Pulmonary artery endothelial cell (primary cell): ENCODE measurements at regions not wholly inside any gene's neighbourhood (a gene's known extent, or its start where the extent isn't known, plus 50 kb on each side); places are given as distances from the start of the nearest gene placed in this dataset.

Experiments used
- DNase-seq: peaks from one replicate; pipeline ENCODE4 v3.0.0-alpha.2; 2011; ENCODE audit warnings: low read depth, low spot score

DNA sequence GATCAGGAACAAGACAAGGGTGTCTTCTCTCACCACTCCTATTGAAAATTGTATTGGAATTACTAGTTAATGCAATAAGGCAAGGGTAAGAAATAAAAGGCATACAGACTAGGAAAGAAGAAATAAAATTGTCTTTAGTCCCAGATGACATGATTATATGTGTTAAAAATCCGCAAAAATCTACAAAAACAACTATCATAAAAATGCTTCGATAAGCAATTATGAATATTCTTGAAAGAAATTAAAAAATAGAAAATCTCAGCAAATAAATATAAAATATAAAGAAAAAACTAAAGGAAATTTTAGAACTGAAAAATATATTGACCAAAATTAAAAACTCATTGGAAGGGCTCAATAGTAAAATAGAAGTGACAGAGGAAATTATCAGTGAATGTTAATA is 243.3 kb downstream of the ZNF674 start:
- DNase-seq, result no peak

GRCh38 chrX:46298821-46299220 is 246.4 kb downstream of the ZNF674 start:
- DNase-seq, result no peak

GRCh38 chrX:46295963-46296362 is 249.3 kb downstream of the ZNF674 start:
- no peak for DNase-seq

GRCh38 chrX:46294234-46294633 is 251.0 kb downstream of the ZNF674 start:
- no peak for DNase-seq

DNA sequence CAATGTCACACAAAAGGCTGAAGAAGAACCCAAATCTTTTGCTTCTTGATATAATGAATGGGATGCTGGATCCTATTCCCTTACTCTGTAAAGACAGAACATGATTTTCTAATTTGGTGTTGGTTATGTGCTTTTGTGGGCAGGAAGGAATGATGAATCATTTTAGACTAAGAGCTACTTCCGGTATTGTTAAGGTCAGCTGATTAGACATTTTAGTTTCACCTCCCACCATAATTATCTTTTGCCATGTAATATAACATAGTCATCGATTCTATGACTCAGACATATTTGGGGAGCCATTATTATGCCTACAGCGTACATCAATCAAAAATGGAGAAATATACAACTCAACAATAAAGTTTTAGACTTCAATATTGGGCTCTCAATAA is 265.3 kb downstream of the ZNF674 start:
- DNase-seq, result peak; percentile 2

DNA sequence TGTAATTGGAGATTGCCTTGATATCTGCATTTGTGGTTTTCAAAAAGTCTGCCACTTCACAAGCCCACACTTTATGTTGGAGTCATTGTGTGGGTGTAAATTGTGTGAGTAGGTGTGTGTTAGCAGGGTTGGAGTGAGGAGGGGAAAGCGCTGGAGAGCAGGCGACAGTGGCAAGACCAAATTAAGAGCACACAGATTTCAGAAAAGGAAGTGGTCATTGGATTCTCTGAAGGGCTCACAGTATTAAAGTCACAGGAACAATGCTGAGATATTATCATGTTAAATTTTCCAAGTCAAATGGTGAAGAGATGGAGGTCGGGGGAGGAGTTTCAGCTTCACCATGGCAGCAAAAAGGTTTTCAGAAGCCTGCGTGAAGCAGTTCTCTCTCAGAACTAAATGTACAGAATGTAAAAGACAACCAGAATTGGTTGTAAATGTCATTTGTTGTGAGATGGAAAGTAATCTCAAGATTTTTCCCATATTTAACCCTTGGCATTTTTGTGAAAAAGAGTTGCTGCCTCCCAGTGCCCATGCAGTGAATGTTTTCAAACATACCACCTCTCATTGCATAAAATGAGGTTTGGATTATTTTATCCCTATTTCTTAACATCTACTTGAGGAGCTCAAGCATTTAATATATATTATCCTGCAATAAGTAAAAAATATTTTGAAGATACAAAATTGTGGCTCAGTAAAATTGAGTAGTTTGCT is 265.9 kb downstream of the ZNF674 start:
- DNase-seq, result no peak

- no peak for DNase-seq
Measured at GRCh38 chrX:46278572-46278971, 266.6 kb downstream of the ZNF674 start.

GRCh38 chrX:46268412-46268811 is 276.8 kb downstream of the ZNF674 start:
- no peak for DNase-seq

GRCh38 chrX:46263494-46263893 is 281.7 kb downstream of the ZNF674 start:
- DNase-seq, result no peak

DNA sequence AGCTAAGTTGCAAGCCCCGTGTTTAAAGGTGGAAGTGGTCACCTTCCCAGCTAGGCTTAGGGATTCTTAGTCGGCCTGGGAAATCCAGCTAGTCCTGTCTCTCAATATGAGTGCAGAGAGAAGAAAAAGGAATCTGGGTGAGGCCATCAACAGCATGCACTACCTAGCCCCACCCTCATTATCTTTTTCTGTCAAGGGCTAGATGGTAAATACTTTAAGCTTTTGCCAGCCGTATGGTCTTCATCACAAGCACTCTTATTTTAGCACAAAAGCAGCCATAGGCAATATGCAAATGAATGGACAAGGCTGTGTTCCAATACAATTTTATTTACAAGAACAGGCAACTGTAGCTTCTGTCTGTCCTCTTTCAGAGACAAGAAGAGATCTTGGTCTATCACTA is 282.9 kb downstream of the ZNF674 start:
- no peak for DNase-seq

DNA sequence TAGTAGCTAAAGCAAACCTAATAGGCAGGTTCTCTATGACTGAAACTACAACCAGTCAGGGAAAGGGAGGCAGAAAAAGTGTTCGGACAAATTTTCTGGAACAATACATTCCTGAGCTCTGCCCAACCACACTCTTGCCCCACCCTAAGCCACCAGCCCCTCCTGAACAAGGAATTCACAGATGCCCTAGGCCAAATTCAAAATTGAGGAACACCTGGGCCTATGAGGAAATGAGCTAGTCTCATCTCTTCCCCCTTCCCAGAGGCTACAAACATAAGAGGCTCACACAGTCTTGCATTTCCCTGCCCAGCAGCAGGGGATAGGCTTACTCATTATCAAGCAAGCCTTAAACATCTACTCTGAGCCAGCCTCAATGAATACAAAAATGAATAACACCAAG is 284.7 kb downstream of the ZNF674 start:
- no peak for DNase-seq

- no peak for DNase-seq
Measured at GRCh38 chrX:46258356-46258755, 286.9 kb downstream of the ZNF674 start.

GRCh38 chrX:46257451-46257879 is 287.8 kb downstream of the ZNF674 start:
- DNase-seq, result no peak

DNA sequence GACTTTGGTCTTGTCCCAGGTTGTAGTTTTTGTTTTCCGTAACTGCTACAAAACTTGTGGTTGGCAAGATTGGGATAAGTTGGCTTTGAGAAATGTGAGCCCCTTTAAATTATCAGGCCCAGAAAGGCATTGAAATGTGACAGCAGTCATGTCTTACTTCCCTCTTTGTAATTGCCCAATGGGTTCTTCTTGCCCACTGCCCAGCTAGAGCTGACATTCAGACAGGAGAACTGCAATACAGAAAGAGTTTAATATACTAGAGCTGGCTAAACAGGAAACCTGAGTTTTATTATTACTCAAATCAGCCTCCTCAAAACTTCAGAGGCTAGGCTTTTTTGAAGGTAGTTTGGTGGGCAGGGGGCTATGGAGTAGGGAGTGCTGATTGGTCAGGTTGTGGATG is 288.3 kb downstream of the ZNF674 start:
- no peak for DNase-seq

- no peak for DNase-seq
Measured at GRCh38 chrX:46255046-46255445, 290.2 kb downstream of the ZNF674 start.

- DNase-seq, result no peak
Measured at GRCh38 chrX:46254641-46255040, 290.6 kb downstream of the ZNF674 start.

GRCh38 chrX:46251755-46252154 is 293.5 kb downstream of the ZNF674 start:
- no peak for DNase-seq

DNA sequence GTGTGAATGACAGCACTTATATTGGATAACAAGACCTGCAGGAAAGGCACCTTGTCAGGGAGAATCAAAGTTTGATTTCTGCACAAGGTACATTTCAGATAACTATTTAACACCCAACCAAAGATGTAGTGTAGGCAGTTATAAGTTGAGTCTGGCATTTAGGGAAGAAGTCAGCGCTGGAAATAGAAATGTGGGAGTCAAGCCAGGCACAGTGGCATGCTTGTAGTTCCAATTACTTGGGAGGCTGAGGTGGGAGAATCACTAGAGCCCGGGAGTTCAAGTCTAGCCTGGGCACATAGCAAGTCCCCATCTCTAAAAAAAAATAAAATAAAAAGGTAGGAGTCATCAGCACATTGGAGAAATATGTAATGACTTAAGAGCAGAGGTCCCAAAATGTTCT is 295.1 kb downstream of the ZNF674 start:
- no peak for DNase-seq

DNA sequence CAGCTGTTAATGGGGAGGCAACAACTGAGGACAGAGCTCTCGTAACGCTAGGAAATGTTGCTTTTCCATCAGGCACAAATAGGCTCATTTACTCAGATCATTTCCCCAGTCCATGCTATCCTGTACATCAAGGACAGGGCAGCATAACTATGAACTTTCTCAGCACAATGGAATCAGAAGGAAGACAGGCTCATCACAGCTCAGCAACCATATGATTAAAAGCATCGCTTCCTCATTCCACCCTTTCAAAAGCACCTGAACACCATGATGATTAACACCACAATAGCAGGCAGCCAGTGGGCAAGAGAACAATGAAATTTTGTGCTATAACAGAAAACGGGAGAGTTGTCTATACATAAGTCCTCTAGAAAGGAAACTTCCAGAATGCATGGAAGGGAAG is 297.8 kb downstream of the ZNF674 start:
- DNase-seq, result no peak

DNA sequence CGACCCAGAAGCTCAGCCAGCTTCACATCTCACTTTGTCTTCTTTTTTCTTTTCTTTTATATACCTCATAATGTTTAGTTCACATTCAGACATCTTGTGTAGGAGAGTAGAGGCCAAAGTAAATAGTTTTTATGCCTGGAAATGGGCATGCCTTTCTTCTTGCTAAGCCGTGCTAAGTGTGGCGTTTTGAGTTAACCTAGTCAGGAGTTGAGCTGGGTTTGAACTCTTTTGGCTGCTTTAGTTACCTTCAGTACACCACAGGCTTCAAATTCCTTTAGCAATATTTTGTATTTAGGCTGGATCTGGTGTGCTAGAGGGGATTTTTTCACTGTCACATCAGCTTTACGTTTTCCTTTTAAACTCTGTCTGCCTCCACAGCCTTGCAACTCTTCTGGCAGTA is 300.8 kb downstream of the ZNF674 start:
- DNase-seq, result no peak

- DNase-seq, result no peak
Measured at GRCh38 chrX:46236411-46236810, 308.8 kb downstream of the ZNF674 start.

GRCh38 chrX:46235778-46236177 is 309.4 kb downstream of the ZNF674 start:
- DNase-seq, result no peak

DNA sequence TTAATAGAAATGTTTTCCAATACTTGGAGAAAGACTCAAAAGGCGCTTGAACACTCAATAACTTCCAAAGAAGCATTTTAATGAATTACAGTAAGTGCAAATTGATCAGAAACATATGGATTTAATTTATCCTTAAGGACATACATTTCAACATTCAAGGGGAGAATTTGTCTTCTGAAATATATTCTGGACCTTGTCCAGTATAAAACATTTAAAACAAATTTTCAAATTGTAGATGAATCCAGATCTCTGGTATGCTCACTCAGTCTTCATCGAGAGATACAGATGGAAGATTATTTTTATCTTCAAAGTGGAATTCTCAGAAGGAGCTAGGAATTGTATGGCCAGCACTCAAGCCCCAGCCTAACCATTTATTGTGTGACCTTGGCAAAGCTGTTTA is 310.4 kb downstream of the ZNF674 start:
- no peak for DNase-seq

- DNase-seq, result no peak
Measured at GRCh38 chrX:46228389-46228788, 316.8 kb downstream of the ZNF674 start.
